AG20443 (cell line): ENCODE measurements at regions not wholly inside any gene's neighbourhood (a gene's known extent, or its start where the extent isn't known, plus 50 kb on each side); places are given as distances from the start of the nearest gene placed in this dataset.

Source experiments
- DNase-seq: peaks from one replicate; pipeline ENCODE4 v3.0.0; 2012; ENCODE audit warnings: low spot score, mixed read lengths

GRCh38 chr12:58268069-58268468 is 326.7 kb downstream of the ATP23 start:
- DNase-seq: no peak

GRCh38 chr12:58269476-58269875 is 328.1 kb downstream of the ATP23 start:
- DNase-seq: no peak

- no peak for DNase-seq
Observed at GRCh38 chr12:58270966-58271705, 329.8 kb downstream of the ATP23 start.

GRCh38 chr12:58272461-58272860 is 331.1 kb downstream of the ATP23 start:
- no peak for DNase-seq

- DNase-seq: no peak
Observed at GRCh38 chr12:58277231-58277630, 335.9 kb downstream of the ATP23 start.

- no peak for DNase-seq
Observed at GRCh38 chr12:58283553-58283952, 342.2 kb downstream of the ATP23 start.

- no peak for DNase-seq
Observed at GRCh38 chr12:58285551-58285950, 344.2 kb downstream of the ATP23 start.

- no peak for DNase-seq
Observed at GRCh38 chr12:58286353-58286752, 345.0 kb downstream of the ATP23 start.

- DNase-seq: peak; percentile 42
Observed at GRCh38 chr12:58288190-58288589, 346.8 kb downstream of the ATP23 start.

- no peak for DNase-seq
Observed at GRCh38 chr12:58291106-58291505, 349.7 kb downstream of the ATP23 start.

- no peak for DNase-seq
Observed at GRCh38 chr12:58293308-58293982, 352.1 kb downstream of the ATP23 start.

- no peak for DNase-seq
Observed at GRCh38 chr12:58295268-58295667, 353.9 kb downstream of the ATP23 start.

GRCh38 chr12:58296863-58297262 is 355.5 kb downstream of the ATP23 start:
- no peak for DNase-seq

GRCh38 chr12:58298803-58299202 is 357.4 kb downstream of the ATP23 start:
- DNase-seq: no peak

- DNase-seq: no peak
Observed at GRCh38 chr12:58299371-58299770, 358.0 kb downstream of the ATP23 start.

GRCh38 chr12:58301038-58301729 is 359.8 kb downstream of the ATP23 start:
- no peak for DNase-seq

GRCh38 chr12:58301730-58302122 is 360.4 kb downstream of the ATP23 start:
- no peak for DNase-seq

- no peak for DNase-seq
Observed at GRCh38 chr12:58302487-58303011, 361.2 kb downstream of the ATP23 start.

- no peak for DNase-seq
Observed at GRCh38 chr12:58306266-58307000, 365.1 kb downstream of the ATP23 start.

GRCh38 chr12:58309806-58310205 is 368.4 kb downstream of the ATP23 start:
- DNase-seq: no peak

- peak; percentile 11 for DNase-seq
Observed at GRCh38 chr12:58310368-58310767, 369.0 kb downstream of the ATP23 start.
